NCI-H345 treated with DMSO at 0.1 percent for 48 hours (cell line): ENCODE measurements at regions not wholly inside any gene's neighbourhood (a gene's known extent, or its start where the extent isn't known, plus 50 kb on each side); places are given as distances from the start of the nearest gene placed in this dataset.

Experiments used
- DNase-seq: peaks from one replicate; lab custom pipeline; 2025; ENCODE audit not compliant: unreplicated experiment; lab: John Stamatoyannopoulos, UW

GRCh38 chr22:48972979-48973693, 854.5 kb downstream of the BRD1 start:
- DNase-seq, result no peak

GRCh38 chr22:48968201-48968959, 859.3 kb downstream of the BRD1 start:
- DNase-seq, result no peak

- no peak for DNase-seq
Observed at GRCh38 chr22:48963405-48963804, 864.3 kb downstream of the BRD1 start.

GRCh38 chr22:48961705-48962104, 866.0 kb downstream of the BRD1 start:
- DNase-seq, result no peak

GRCh38 chr22:48960980-48961660, 866.6 kb downstream of the BRD1 start:
- no peak for DNase-seq

- DNase-seq, result no peak
Observed at GRCh38 chr22:48960576-48960975, 867.1 kb downstream of the BRD1 start.

- DNase-seq, result no peak
Observed at GRCh38 chr22:48959496-48959895, 868.2 kb downstream of the BRD1 start.

- no peak for DNase-seq
Observed at GRCh38 chr22:48957987-48958321, 869.7 kb downstream of the BRD1 start.

GRCh38 chr22:48957311-48957986, 870.2 kb downstream of the BRD1 start:
- no peak for DNase-seq

- DNase-seq, result no peak
Observed at GRCh38 chr22:48955351-48956311, 872.0 kb downstream of the BRD1 start.

GRCh38 chr22:48954781-48955311, 872.8 kb downstream of the BRD1 start:
- DNase-seq, result no peak

GRCh38 chr22:48953830-48954229, 873.8 kb downstream of the BRD1 start:
- DNase-seq, result no peak

- no peak for DNase-seq
Observed at GRCh38 chr22:48953103-48953720, 874.5 kb downstream of the BRD1 start.

GRCh38 chr22:48952256-48953102, 875.2 kb downstream of the BRD1 start:
- DNase-seq, result no peak

- no peak for DNase-seq
Observed at GRCh38 chr22:48951836-48952235, 875.8 kb downstream of the BRD1 start.

- no peak for DNase-seq
Observed at GRCh38 chr22:48950151-48950915, 877.3 kb downstream of the BRD1 start.

GRCh38 chr22:48949375-48950149, 878.1 kb downstream of the BRD1 start:
- DNase-seq, result no peak
